ENCODE measurements at regions not wholly inside any gene's neighbourhood (a gene's known extent, or its start where the extent isn't known, plus 50 kb on each side); places are given as distances from the start of the nearest gene placed in this dataset.

GRCh38 chr1:34372891-34373290 is 196.2 kb downstream of the C1orf94 start:
- DNase-seq (ENCODE audit: low read depth in 1 of 2, low spot score in 1 of 2) (no peak), FAIRE-seq (no peak), ATAC-seq (no peak)
- Histone ChIP-seq H3K9me3 (no peaks in the 10 kb centered on the region), H3K4me2 (no peak overlapping the region), H3K27ac (no peak overlapping the region), H3K4me3 (no peak overlapping the region), H3K4me1 (no peaks in the 10 kb centered on the region)
- 0% methylated on average over 1 of the region's 1 CpG for WGBS (ENCODE audit: missing lambda C conversion rate)
- ChIA-PET POLR2A (no interaction called here), CTCF (interaction anchor here (0.6 kb wide), 1 partner anchor 1728 kb away, joined by 3 read pairs; no protein-coding TSS in a partner anchor)
- TF ChIP-seq E2F6 (IDR thresholded peaks at IDR 0.05; ENCODE audit: borderline replicate concordance, low read depth) (no peak), JUNB (IDR thresholded peaks at IDR 0.05) (no peak), KDM1A (IDR thresholded peaks at IDR 0.05; ENCODE audit: low read depth) (no peak)

GRCh38 chr1:34373912-34374311 is 197.2 kb downstream of the C1orf94 start:
- no peak for ATAC-seq
- no peak for DNase-seq (ENCODE audit: low read depth in 1 of 2, low spot score in 1 of 2)
- Histone ChIP-seq H3K27ac (no peak overlapping the region), H3K9me3 (no peaks in the 10 kb centered on the region), H3K4me3 (no peak overlapping the region), H3K4me2 (no peak overlapping the region), H3K4me1 (no peaks in the 10 kb centered on the region)
- ChIA-PET POLR2A (no interaction called here), CTCF (no interaction called here)
- no peak for FAIRE-seq
- no peak for TF ChIP-seq CEBPB (IDR thresholded peaks at IDR 0.05)

- H3K4me1 ChIP-seq = no peaks in the 10 kb centered on the region
- TF ChIP-seq ATOH8 (CRISPR knock-in tag; IDR thresholded peaks at IDR 0.05; ENCODE audit: low read depth) (no peak), JUNB (IDR thresholded peaks at IDR 0.05) (no peak), EP300 (IDR thresholded peaks at IDR 0.05) (no peak), MAZ (IDR thresholded peaks at IDR 0.05; ENCODE audit: borderline replicate concordance, low read depth, low read length) (no peak), HOXA7 (CRISPR knock-in tag; IDR thresholded peaks at IDR 0.05) (no peak), FOSL2 (IDR thresholded peaks at IDR 0.05) (no peak), FOSL2 (CRISPR knock-in tag; IDR thresholded peaks at IDR 0.05) (no peak), MAX (IDR thresholded peaks at IDR 0.05) (no peak), HES2 (IDR thresholded peaks at IDR 0.05) (no peak), FOSB (CRISPR knock-in tag; IDR thresholded peaks at IDR 0.05) (no peak), CHD2 (IDR thresholded peaks at IDR 0.05; ENCODE audit: low read length, partially characterized antibody) (no peak), SREBF2 (IDR thresholded peaks at IDR 0.05) (no peak), SMC3 (IDR thresholded peaks at IDR 0.05) (no peak), BHLHE40 (IDR thresholded peaks at IDR 0.05; ENCODE audit: low read depth, low read length) (no peak), RFX5 (IDR thresholded peaks at IDR 0.05) (no peak), NFE2L2 (conservative IDR thresholded peaks at IDR 0.05; ENCODE audit: low read length) (no peak), NR3C1 (IDR thresholded peaks at IDR 0.05) (no peak), ZC3H11A (IDR thresholded peaks at IDR 0.05) (no peak), JUN (IDR thresholded peaks at IDR 0.05) (no peak)
- no peak overlapping the region for H3K4me3 ChIP-seq
- FAIRE-seq (no peak), ATAC-seq (no peak), DNase-seq (ENCODE audit: low read depth in 1 of 2, low spot score in 1 of 2) (no peak)
- ChIA-PET POLR2A (no interaction called here), CTCF (no interaction called here)
- 5% methylated on average over 2 of the region's 2 CpGs for WGBS (ENCODE audit: missing lambda C conversion rate)
- H3K27ac ChIP-seq = no peak overlapping the region
- no peaks in the 10 kb centered on the region for H3K9me3 ChIP-seq
- H3K4me2 ChIP-seq = no peak overlapping the region
Measured at GRCh38 chr1:34376531-34376930, 199.8 kb downstream of the C1orf94 start.
